ENCODE measurements at regions not wholly inside any gene's neighbourhood (a gene's known extent, or its start where the extent isn't known, plus 50 kb on each side); places are given as distances from the start of the nearest gene placed in this dataset.

DNA sequence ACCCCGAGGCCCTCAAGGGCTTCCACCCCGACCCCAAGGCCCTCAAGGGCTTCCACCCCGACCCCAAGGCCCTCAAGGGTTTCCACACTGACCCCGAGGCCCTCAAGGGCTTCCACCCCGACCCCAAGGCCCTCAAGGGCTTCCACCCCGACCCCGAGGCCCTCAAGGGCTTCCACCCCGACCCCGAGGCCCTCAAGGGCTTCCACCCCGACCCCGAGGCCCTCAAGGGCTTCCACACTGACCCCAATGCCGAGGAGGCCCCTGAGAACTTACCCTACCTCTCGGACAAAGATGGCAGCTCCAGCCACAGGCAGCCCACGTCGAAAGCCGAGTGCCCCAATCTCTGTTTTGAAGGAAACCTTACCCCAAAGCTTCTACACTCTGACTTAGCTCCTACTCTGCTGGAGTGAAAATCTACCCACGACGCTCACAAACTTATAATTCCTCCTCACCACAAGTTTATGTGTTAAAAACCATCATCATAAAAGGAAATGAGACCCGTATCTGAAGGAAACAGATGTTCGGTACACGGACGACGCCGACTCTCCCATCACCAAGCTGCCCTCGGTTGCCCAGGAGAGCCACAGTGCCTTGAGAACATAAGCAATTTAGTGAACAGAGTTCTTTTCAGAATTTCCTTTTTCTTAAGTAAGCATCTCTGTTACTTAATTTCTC, 61.2 kb upstream of the RPH3AL start:
- no peak for DNase-seq (ENCODE audit: low read depth, low spot score)

- DNase-seq (ENCODE audit: low read depth, low spot score) = no peak
Measured at GRCh38 chr17:413016-413350, 60.4 kb upstream of the RPH3AL start.

- peak; percentile 60 for DNase-seq (ENCODE audit: low read depth, low spot score)
Measured at GRCh38 chr17:412211-413015, 59.8 kb upstream of the RPH3AL start.

- no peak for DNase-seq (ENCODE audit: low read depth, low spot score)
Measured at GRCh38 chr17:411421-412120, 59.0 kb upstream of the RPH3AL start.

- peak; percentile 17 for DNase-seq (ENCODE audit: low read depth, low spot score)
Measured at GRCh38 chr17:410543-411401, 58.2 kb upstream of the RPH3AL start.

GRCh38 chr17:409848-410542, 57.4 kb upstream of the RPH3AL start:
- DNase-seq (ENCODE audit: low read depth, low spot score) = peak; percentile 98

DNA sequence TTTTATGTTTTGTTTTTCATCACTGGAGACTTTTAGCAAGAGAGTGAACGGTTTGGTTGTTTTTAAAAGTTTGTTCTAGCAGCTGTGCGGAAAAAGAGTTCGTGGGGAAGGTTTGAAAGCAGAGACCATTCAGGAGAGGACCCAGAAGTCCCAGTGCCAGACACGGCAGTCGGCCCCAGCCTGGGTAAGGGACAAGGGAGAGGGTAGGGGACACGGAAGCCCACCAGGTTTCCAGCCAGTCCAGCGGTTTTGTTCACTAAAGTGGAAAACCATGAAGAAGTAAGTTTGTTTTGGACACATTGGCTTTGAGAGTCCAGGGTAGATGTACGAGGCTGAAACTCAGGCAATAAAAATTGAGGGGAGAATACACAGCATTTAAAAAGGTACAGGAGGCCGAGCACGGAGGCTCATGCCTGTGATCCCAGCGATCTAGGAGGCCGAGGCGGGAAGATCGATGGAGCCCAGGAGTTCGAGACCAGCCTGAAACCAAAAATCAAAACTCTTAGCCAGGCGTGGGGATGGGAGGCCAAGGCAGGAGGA, 56.8 kb upstream of the RPH3AL start:
- DNase-seq (ENCODE audit: low read depth, low spot score) = no peak

DNA sequence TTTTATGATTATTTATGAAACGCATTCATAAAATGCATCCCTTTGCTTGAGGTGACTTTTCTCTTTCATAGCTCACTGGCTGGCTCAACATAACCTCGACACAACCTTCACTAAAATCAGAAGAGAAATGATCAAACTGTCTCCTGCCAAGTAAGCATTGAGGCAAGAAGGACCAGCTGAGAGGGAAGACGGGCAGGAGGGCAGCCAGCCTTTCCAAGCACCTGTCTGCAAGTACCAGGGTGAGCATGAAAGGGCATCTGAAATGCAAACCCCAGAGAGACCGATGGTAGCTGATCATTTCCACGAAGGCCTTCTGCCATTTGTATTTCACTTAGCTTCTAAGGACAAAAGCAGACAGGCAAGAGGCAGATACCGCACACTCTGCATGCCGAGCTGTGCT, 52.1 kb upstream of the RPH3AL start:
- DNase-seq (ENCODE audit: low read depth, low spot score) = no peak
